ENCODE measurements at regions not wholly inside any gene's neighbourhood (a gene's known extent, or its start where the extent isn't known, plus 50 kb on each side); places are given as distances from the start of the nearest gene placed in this dataset.

- no peaks in the 10 kb centered on the region for H3K36me3 ChIP-seq
- no peak for TF ChIP-seq POLR2AphosphoS5 (IDR thresholded peaks at IDR 0.05)
- TF ChIP-seq POLR2A (IDR thresholded peaks at IDR 0.05), result no peak
- TF ChIP-seq, protein P1, sequence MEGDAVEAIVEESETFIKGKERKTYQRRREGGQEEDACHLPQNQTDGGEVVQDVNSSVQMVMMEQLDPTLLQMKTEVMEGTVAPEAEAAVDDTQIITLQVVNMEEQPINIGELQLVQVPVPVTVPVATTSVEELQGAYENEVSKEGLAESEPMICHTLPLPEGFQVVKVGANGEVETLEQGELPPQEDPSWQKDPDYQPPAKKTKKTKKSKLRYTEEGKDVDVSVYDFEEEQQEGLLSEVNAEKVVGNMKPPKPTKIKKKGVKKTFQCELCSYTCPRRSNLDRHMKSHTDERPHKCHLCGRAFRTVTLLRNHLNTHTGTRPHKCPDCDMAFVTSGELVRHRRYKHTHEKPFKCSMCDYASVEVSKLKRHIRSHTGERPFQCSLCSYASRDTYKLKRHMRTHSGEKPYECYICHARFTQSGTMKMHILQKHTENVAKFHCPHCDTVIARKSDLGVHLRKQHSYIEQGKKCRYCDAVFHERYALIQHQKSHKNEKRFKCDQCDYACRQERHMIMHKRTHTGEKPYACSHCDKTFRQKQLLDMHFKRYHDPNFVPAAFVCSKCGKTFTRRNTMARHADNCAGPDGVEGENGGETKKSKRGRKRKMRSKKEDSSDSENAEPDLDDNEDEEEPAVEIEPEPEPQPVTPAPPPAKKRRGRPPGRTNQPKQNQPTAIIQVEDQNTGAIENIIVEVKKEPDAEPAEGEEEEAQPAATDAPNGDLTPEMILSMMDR (IDR thresholded peaks at IDR 0.05), result no peak
- TF ChIP-seq EP300 (IDR thresholded peaks at IDR 0.05; ENCODE audit: low read depth), result no peak
- intact Hi-C loops (cut with DNase I; ENCODE audit: low total_unique reads), result no loop called here
- no peaks in the 10 kb centered on the region for H3K4me1 ChIP-seq
- no peak overlapping the region for H3K4me3 ChIP-seq
- no peak for DNase-seq
- no peak overlapping the region for H3K27ac ChIP-seq
- WGBS, 2 donors (ENCODE audit: low coverage in 1 of 2), result 63 to 100% methylated on average over 1 to 5 of the region's 5 CpGs
- no peaks in the 10 kb centered on the region for H3K9me3 ChIP-seq
- in situ Hi-C loops (cut with MboI; ENCODE audit: low pct_ligation_motif_present in 1 of 4, low pct_unique_long_range_greater_than_20kb in 1 of 4, low sequenced_read_pairs in 3 of 4), result no loop called here
- H3K27me3 ChIP-seq, result no peaks in the 10 kb centered on the region
Observed at GRCh38 chrX:45601052-45601451, 400.4 kb upstream of the DIPK2B start.

DNA sequence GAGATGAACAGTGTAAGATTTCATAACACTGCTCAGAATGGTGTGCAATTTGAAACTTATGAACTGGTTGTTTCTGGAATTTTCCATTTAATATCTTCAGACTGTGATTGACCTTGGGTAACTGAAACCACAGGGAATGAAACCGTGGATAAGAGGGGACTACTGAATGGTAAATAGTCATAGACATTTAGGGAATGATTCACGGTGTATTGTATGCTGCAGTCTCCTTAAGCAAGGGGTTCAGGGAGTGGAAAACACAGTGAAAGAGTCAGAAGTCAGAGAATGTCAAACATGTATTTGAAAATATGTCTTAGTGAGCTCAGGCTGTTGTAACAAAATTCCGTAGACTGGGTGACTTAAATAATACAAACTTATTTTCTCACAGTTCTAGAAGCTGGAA is 398.2 kb upstream of the DIPK2B start:
- Histone ChIP-seq H3K4me3 (no peak overlapping the region), H3K27me3 (no peaks in the 10 kb centered on the region), H3K27ac (no peak overlapping the region), H3K9me3 (no peaks in the 10 kb centered on the region), H3K4me1 (no peaks in the 10 kb centered on the region), H3K36me3 (no peaks in the 10 kb centered on the region)
- DNase-seq, result no peak
- 71 to 81% methylated on average over 3 of the region's 3 CpGs for WGBS, 2 donors (ENCODE audit: low coverage in 1 of 2)
- intact Hi-C loops (cut with DNase I; ENCODE audit: low total_unique reads), result no loop called here
- in situ Hi-C loops (cut with MboI; ENCODE audit: low pct_ligation_motif_present in 1 of 4, low pct_unique_long_range_greater_than_20kb in 1 of 4, low sequenced_read_pairs in 3 of 4), result no loop called here
- TF ChIP-seq POLR2A (IDR thresholded peaks at IDR 0.05) (no peak), EP300 (IDR thresholded peaks at IDR 0.05; ENCODE audit: low read depth) (no peak), POLR2AphosphoS5 (IDR thresholded peaks at IDR 0.05) (no peak)
- TF ChIP-seq, protein P1 (IDR thresholded peaks at IDR 0.05), result no peak

DNA sequence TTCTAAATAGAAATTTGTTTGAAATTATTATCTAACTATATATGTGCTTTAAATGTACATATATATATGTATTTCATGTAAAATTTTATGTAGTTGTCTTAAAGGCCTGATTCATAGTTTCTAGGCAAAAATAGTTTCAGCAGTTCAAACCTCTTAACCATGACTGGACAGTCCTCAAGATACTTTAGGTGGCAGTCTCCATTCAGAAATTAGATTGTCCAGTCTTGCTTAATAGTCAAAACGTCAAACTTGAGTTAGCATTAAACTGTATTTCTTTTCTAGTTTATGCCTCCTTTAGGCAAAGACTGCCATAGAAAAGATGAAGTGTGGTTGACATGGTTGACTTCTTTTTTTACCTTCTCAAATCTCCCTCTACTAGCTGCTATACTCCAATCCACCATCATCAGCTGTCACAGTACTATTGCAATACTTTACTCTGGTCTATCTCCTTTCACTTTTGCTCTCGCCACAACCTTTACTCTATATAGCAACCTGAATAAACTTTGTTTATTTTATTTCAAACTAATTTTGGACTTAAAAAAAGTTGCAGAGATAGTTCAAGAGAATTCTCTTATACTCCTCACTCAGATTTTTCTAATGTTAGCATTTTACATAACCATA is 395.6 kb upstream of the DIPK2B start:
- intact Hi-C loops (cut with DNase I; ENCODE audit: low total_unique reads) (no loop called here), in situ Hi-C loops (cut with MboI; ENCODE audit: low pct_ligation_motif_present in 1 of 4, low pct_unique_long_range_greater_than_20kb in 1 of 4, low sequenced_read_pairs in 3 of 4) (no loop called here)
- Histone ChIP-seq H3K27me3 (no peaks in the 10 kb centered on the region), H3K36me3 (no peaks in the 10 kb centered on the region), H3K9me3 (no peaks in the 10 kb centered on the region), H3K4me1 (no peaks in the 10 kb centered on the region), H3K4me3 (no peak overlapping the region), H3K27ac (no peak overlapping the region)
- TF ChIP-seq, protein P1 (IDR thresholded peaks at IDR 0.05), result no peak
- no peak for TF ChIP-seq POLR2AphosphoS5 (IDR thresholded peaks at IDR 0.05)
- TF ChIP-seq POLR2A (IDR thresholded peaks at IDR 0.05), result no peak
- no peak for TF ChIP-seq EP300 (IDR thresholded peaks at IDR 0.05; ENCODE audit: low read depth)
- WGBS, 2 donors (ENCODE audit: low coverage in 1 of 2), result 48 to 100% methylated on average over 1 to 2 of the region's 2 CpGs
- DNase-seq, result no peak

DNA sequence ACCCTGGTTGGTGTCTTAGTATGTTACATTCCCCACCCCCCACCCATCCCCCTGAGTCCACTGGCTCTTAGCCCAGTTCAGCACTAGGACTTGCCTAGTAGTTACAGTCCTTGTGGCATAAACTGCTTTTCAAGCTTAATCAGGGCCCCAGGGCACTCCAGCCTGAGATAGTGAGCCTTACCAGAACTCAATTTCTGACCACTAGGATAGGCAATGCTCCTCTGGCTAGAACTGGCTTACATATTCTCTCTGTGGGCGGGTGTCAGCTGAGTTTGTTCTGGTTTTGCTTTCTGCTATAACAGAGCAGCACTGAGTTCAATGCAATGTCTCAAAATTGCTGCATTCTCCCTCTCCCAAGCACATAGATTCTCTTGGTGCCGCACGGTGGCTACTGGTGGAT is 391.4 kb upstream of the DIPK2B start:
- Histone ChIP-seq H3K4me1 (no peaks in the 10 kb centered on the region), H3K36me3 (no peaks in the 10 kb centered on the region), H3K27me3 (no peaks in the 10 kb centered on the region), H3K4me3 (no peak overlapping the region), H3K9me3 (no peaks in the 10 kb centered on the region), H3K27ac (no peak overlapping the region)
- intact Hi-C loops (cut with DNase I; ENCODE audit: low total_unique reads), result no loop called here
- in situ Hi-C loops (cut with MboI; ENCODE audit: low pct_ligation_motif_present in 1 of 4, low pct_unique_long_range_greater_than_20kb in 1 of 4, low sequenced_read_pairs in 3 of 4), result no loop called here
- no peak for TF ChIP-seq EP300 (IDR thresholded peaks at IDR 0.05; ENCODE audit: low read depth)
- TF ChIP-seq, protein P1 (IDR thresholded peaks at IDR 0.05), result no peak
- TF ChIP-seq POLR2AphosphoS5 (IDR thresholded peaks at IDR 0.05), result no peak
- TF ChIP-seq POLR2A (IDR thresholded peaks at IDR 0.05), result no peak
- 73% methylated on average over 3 of the region's 3 CpGs; no CpG with 5 or more reads in 1 of the 2 donors for WGBS, 2 donors (ENCODE audit: low coverage in 1 of 2)
- DNase-seq, result no peak

Data from transverse colon (tissue), 4 donors.